ENCODE measurements at regions not wholly inside any gene's neighbourhood (a gene's known extent, or its start where the extent isn't known, plus 50 kb on each side); places are given as distances from the start of the nearest gene placed in this dataset.

DNA sequence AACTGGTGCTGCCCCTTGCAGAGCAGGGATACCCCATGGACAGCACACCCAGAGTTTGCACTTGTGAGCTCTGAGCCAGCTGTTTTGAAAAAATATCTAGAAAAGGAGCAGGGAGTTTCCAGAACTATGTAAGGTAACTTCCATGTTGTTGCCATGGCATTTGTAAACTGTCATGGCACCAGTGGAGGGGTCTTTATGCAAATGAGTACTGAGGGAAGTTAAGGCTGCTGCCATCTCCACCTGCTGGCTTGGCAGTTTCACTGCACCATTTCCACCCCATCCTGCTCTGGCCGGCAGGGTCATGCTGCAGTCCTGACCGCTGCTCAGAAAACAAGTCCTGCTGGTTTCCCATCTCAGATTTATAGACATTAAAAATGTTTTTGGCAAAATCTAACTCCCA is 52.3 kb upstream of the SNTG2 start:
- no peak for DNase-seq

DNA sequence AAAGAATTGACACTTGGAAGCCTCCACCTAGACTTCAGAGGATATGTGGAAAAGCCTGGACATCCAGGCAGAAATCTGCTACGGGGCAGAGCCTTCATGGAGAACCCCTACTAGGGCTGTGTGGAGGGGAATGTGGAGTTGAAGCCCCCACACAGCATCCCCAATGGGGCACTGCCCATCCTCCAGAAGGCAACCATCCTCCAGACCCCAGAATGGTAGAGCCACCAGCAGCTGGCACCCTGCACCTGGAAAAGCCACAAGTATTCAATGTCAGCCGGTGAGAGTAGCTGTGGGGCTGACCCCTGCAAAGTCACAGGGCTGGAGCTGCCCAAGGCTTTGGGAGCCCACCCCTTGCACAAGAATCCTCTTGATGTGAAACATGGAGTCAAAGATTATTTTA is 53.6 kb upstream of the SNTG2 start:
- DNase-seq = no peak

DNA sequence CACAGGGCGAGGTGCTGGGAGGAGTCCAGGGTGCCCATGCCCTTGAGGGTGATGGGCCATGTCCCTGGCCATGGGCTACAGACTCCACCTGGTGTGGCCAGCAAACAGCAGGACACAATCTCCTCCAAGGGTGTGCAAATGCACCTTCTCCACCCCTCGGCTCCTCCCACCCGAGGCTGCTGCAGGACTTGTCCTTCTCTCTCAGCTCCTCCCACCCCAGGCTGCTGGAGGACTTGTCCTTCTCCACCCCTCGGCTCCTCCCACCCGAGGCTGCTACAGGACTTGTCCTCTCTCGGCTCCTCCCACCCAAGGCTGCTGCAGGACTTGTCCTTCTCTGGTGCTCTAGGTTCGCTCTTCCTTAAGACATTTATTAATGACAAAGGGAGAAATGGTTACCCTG is 57.3 kb upstream of the SNTG2 start:
- no peak for DNase-seq

DNA sequence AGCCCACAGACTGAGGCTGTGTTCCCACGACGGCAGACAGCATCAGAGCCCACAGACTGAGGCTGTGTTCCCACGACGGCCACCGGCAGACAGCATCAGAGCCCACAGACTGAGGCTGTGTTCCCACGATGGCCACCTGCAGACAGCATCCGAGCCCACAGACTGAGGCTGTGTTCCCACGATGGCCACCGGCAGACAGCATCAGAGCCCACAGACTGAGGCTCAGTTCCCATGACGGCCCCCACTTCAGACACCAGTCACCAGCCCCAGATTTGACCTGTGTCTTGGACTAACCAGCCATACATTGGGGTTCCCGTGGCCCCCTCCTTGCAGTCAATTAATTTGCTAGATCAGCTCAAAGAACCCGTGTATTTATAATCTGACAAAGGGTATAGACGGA is 57.8 kb upstream of the SNTG2 start:
- DNase-seq = no peak

DNA sequence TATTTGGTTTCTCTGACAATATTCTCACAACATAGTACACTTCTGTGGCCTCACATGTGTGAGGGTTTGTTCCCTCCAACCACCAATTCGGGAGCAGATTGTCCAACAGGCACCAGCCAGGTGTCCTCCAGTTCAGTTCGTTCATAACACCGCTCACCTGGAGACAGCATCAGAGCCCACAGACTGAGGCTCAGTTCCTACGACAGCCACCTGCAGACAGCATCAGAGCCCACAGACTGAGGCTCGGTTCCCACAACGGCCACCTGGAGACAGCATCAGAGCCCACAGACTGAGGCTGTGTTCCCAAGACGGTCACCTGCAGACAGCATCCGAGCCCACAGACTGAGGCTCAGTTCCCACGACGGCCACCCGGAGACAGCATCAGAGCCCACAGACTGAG is 58.2 kb upstream of the SNTG2 start:
- no peak for DNase-seq

DNA sequence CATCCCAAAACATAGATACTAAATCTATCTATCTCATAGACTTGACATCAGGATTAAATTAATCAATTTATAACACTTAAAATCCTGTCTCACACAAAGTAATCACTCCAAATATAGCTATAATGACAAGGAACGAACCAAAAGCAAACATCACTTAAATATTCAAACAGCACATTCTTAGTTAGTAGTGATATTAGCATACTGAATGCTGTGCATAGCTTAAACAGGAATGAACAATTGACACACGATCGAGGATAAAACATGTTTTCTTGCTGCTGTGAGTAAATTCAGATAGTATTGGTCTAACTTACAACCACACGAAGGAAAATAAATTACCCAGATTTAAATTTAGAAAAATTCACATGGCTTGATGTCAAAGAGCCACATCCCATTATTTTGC is 58.9 kb upstream of the SNTG2 start:
- DNase-seq = no peak

DNA sequence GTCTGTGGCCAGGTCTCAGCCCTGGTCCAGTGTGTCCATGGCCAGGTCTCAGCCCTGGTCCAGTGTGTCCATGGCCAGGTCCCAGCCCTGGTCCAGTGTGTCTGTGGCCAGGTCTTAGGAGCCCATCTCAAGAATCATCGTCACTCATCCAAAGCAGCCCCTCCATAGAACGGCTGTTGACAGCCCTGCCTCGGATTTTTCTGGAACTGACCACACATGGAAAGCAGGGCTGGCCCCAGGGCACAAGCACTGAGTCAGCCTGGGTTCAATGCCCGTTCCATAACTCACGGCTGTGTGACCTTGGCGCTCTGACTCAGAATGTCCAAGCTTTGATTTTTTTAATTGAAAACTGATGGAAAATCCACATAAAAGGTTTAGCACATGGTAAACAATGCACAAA is 59.9 kb upstream of the SNTG2 start:
- DNase-seq = no peak

DNA sequence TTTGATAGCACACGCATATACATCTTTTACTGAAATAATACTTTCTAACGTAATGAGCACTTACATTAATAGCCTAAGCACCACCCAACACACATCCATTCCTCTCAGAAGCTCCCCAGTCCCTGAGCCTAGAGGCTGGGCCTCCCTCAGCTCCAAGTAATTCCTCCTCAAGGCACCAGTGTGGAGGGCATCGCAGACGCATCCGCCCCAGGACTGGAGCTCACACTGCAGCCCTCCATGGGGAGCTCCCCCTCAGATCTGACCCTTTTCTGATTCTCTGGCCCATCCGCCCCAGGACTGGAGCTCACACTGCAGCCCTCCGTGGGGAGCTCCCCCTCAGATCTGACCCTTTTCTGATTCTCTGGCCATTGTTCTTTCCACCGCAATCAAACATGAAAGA is 60.4 kb upstream of the SNTG2 start:
- DNase-seq = no peak

DNA sequence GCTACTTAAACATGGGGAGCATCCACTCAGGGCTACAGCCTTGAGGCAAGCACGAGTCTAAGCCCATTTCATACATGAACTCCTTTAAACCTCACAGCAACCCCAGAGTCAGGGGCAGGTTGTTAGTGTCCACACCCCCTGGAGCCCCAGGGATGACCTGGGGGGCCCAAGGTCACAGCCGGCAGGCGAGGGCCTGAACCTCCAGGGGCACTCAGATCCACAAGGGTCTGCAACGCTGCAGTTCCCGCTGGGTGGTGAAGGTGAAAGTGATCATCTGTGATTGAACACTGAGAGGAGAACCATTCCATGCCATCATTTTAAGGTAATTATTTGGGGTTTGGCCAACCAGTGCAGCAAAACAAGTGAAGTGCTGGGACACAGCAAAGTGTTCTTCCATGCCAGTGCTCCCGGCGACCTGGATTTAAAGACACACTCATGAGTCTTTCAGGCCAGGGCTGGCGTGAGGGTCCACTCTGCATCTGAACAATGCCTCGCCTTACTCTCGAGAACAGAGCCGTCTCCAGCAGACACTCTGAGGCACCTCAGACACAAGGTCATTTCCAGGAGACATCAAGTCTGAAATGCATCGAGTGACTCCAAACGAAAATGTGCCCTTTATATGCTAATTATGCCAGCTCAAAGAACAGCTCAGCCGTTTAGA is 61.6 kb upstream of the SNTG2 start:
- no peak for DNase-seq

DNA sequence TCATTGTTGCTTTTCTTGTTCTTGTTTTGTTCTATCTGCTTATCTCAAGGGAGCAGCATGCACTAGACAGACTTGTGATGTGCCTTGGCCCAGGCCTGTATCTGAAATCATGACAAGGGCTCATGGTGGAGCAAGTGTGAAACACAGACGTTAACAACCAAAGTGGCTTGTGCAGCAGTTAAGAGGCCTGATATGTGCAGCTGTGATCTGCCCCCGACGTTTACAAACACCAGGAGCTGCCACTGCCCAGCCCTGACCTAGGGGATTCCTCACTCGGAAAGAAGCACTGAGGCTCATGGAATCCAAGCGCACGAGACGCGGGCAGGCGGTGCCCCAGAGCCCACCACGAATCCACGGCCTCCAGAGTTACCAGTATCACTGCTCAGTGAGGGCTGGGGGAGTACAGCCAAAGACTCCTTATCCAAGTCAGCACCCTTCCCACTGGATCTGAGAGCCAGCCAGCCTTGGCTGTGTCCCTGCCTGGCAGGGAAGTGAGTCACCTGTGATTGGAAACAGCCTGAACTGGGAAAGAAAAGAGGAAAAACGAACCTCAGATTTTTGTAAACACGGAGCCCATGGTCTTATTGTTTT is 62.3 kb upstream of the SNTG2 start:
- no peak for DNase-seq

DNA sequence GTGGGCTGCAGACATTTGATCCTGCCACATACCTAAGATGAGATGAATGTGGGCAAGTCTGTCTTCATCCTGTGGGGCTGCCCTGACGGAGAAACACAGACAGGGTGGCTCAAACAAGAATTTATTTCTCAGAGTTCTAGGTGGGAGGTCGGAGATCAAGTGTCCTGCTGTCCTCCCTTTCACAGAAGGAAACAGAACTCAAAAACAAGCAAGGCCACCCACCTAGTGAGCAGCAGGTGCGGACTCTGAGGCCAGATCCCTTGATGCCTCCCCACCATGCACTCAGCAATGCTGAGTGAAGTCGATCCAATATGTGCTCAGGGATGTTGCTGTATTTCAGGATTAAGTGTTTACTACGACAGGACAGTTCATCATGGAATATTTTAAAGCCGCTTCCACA is 63.0 kb upstream of the SNTG2 start:
- DNase-seq = no peak

DNA sequence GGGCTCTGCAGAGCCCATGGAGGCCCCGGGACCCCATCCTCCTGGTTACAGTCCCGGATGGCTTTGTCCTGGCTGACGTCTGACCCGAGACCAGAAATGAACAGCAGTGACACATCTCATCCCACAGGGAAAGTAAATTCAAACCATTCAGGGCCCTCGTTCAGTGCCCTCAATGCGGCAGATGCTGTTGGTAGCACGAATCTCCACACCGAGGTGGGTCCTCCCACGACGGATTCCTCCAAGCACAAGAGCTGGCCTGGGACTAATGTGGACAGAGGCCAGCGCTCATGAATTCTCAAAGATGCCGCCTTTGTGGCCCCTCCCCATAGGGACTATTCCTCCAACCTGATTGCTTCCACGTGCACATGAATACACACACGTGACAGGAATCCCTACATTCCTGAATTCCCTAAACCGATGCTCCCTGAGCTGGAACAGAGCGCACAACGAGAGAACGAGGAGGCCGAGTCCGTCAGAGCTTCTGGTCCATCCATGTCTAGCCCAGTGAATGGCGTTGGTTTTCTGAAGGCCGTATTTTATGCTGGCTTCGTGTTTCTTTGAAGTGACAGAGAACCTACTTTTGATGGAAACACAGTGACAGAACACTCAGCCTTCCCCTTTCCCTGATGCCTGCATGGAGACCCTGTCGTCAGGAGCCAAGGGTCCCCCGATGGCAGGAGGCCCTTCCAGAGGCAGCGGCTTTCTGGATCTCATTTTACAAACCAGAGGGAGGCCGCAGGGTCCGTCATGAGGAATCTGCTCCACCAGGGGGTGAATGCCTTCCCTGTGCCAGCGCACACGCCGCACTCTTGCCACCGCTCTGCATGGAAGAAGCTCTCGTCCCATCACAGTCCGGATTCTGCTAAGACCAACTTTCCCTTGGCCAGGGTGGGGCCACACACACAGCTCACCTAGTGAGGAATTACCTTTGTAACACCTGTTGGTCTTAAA is 64.3 kb upstream of the SNTG2 start:
- DNase-seq = no peak

DNA sequence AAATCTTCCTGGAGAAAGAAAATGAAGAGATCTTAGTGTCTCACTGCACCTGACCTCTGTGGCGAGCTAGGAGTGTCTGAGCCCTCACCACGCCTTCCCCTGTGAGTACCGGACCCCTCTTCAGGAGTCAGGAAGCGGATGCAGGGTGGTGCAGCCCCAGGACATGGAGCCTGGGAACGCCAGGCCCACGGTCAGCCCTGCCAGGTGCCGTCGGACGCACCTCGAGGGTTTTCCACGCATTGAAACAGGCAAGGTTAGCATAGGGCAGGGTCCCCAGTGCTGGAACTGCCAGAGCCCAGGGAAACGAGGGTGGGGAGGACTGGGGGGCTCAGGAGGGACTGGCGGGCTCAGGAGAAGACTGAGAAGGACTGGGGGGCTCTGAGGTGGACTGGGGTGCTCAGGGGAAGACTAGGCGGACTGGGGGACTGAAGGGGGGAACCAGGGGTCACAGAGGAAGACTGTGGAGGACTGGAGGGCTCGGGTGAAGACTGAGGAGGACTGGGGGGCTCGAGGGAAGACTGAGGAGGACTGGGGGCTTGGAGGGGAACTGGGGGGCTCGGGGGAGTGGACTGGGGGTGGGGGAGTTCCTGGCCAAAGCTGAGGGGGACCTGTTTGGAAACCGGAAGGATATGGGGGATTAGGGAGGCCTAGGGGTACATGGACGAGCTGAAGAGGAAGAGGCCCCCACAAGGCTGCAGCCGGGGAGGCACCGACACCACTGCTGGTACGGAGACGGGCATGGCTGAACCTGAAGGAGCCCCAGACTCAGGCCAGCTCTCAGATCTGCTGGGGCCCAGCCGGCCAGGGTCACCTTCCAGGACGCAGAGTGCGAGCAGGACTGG is 65.2 kb upstream of the SNTG2 start:
- no peak for DNase-seq

DNA sequence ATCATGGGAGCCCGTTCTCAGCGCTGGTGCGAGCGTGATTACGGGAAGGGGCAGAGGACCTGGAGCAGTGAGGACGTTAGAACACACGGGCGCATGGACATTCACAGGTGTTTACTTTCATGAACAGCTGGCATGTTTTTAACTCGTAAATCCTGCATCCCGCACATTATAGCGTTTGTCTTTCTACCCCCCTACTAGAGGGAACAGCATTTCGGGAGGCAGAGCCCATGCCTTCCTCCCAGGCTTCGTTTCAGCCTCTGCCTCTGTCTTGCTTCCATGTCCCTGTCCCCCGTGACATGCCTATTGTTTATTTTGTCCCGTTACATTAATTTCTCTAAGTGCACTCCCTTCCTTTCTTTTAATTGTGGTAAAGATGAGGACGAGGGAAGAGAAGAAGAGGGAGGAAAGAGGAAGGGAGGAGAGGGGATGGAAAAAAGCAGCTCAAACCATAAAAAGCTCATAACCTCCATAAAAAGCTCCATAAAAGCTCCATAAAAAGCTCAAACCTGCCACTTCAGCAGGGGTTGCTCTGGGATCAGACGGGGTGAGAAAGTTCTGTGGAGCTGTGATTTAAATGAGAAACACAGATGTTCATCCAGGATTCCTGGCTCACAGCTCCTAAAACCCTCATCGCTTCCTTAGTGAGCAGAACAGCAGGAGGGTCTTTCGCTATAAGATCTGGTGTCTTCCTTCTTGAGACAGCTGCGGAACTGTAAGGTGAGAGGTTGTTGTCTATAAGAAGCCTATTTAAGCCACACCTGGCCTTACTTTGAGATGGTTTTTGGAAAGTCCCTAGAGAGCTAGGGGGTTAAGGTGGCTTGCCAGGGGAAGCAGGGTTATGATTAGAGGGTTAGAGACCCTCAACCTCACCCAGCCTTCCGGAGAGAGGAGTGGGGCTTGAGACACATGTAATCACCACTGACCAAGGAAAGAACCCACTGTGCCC is 66.6 kb upstream of the SNTG2 start:
- no peak for DNase-seq

DNA sequence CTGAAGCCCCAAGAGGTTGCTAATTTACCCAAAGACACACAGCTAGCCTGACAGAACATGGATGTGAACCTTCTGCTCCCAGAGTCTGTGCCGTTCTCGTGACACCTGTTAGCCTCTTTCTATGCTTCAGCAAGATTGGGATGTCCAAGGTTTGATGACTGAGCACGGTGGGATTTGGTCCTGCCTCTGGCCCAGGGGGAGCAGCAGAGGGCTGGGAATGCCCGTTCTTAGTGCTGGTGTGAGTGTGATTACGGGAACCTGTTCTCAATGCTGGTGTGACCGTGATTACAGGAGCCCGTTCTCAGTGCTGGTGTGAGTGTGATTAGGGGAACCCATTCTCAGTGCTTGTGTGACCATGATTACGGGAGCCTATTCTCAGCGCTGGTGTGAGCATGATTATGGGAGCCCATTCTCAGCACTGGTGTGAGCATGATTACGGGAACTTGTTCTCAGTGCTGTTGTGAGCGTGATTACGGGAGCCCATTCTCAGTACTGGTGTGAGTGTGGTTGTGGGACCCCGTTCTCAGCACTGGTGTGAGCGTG is 67.3 kb upstream of the SNTG2 start:
- DNase-seq = no peak

DNA sequence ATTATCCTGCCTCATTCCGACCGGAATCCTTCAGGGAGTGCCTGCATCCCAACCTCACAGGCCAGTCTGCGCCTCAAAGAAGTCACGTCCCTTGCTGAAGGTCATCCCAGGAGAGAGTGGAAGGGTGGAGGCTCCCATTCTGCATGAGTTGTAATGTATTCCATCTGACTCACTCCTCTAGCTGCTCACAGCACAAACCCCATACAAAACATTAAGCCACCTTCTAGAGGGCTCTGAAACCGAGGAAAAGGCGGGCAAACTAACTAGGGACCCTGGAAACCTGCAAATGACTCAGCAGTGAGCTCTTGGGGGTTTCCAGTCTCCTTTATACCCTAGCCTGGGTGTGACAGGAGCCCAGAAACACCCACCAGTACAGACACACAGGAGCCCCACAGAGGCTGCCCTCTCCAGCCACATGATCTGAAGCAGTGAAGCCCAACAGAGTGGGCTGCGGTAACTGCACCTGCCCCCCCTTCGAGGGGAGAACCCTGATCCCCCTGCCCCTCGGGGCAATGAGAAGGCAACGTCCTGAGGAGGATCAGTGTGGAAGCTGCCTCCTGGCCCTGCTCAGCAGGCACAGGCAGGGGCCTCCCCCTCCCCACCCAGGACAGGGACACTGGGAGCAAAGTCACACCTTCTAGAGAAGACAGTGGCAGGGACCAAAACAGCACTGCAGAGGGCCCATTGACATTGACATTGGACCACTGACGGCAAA is 69.3 kb upstream of the SNTG2 start:
- no peak for DNase-seq

DNA sequence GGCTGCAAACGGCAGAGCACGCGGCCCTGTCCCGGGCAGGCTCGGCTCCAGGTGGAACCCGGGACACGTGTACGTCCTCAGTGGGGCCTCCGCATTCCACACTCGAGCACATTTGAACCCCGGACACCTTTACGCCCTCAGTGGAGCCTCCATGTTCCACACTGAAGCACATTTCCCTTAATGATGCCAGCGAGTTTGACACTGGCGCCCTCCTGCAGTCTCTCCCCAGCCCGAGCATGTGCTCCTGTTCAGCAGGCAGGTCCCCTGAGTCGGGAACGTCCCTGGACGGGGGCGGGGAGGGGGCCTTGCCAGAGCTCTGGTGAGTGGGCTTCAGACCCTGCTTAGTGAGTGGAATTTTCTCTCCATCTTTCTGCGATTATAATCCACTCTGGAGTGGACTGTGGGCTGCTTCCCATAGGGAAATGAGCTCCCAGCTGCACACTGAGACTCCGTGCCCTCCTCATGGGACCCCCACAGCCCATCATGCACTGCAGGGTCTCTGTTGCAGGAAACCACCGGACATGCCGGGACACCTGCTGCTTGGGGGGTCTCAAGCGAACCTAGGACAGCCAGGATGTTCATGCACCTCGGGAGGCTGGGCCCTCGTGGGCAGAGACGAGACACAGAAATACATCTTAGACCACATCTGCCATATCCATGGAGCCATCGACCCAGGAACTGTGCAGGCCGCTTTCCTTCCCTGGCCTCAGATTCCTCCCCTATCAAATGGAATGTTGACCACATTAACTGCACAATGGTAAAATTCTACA is 70.3 kb upstream of the SNTG2 start:
- DNase-seq = no peak

DNA sequence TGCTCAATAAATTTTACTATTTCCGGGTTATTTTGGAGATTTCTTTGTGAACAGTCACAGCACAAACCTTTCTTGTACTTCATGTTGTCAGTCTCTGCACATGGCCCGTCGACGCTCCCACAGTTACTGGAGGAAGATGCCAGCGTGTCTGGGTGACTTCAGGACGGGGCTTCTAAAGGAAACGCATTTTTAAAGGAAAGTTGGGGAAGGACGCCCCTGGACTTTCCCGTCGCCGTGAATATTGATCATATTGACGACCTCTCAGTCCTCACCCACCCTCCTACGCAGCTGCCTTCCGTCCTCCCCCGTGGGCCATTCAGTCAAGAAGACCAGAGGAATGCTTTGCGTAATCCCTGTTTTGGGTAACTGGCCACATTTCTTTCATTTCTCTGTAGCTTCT is 71.1 kb upstream of the SNTG2 start:
- no peak for DNase-seq

Data from nucleus accumbens (tissue), 56 donors.